ENCODE measurements at regions not wholly inside any gene's neighbourhood (a gene's known extent, or its start where the extent isn't known, plus 50 kb on each side); places are given as distances from the start of the nearest gene placed in this dataset.

DNA sequence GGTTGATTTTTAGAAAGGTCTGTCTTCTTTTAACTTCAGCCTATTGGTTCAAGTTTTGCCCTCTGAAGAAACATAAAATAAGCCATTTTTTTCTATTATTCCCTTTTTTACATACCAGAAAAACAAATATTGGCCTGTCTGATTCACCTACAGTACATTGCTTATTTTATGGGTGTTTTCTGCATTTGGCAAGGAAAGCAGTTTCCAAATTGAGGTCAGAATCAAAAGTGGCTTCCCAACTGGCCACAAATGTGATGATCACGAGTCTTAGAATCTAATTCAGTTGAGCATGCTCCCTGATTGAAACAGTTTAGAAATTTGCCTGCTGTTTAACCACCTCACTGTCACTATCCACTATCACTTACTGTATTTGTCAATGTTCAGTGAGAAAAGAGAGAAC, 106.9 kb upstream of the CHMP2B start:
- TF ChIP-seq CEBPB (IDR thresholded peaks at IDR 0.05; ENCODE audit: borderline replicate concordance, low read depth, low read length) (no peak), RFX1 (IDR thresholded peaks at IDR 0.05) (no peak), HDAC2 (CRISPR knock-in tag; IDR thresholded peaks at IDR 0.05) (no peak), SETDB1 (CRISPR knock-in tag; IDR thresholded peaks at IDR 0.05; ENCODE audit: borderline replicate concordance) (no peak), ZNF3 (CRISPR knock-in tag; IDR thresholded peaks at IDR 0.05) (no peak), POLR2A (IDR thresholded peaks at IDR 0.05; ENCODE audit: insufficient read depth in 1 of 2, low read depth in 2 of 2, low read length in 2 of 2) (no peak), ZSCAN31 (CRISPR knock-in tag; IDR thresholded peaks at IDR 0.05; ENCODE audit: low read depth) (no peak), ADNP (CRISPR knock-in tag; IDR thresholded peaks at IDR 0.05) (no peak), CBFB (CRISPR knock-in tag; IDR thresholded peaks at IDR 0.05) (no peak), NCOR1 (IDR thresholded peaks at IDR 0.05; ENCODE audit: borderline replicate concordance, low read length) (no peak)
- TF ChIP-seq, protein P1, sequence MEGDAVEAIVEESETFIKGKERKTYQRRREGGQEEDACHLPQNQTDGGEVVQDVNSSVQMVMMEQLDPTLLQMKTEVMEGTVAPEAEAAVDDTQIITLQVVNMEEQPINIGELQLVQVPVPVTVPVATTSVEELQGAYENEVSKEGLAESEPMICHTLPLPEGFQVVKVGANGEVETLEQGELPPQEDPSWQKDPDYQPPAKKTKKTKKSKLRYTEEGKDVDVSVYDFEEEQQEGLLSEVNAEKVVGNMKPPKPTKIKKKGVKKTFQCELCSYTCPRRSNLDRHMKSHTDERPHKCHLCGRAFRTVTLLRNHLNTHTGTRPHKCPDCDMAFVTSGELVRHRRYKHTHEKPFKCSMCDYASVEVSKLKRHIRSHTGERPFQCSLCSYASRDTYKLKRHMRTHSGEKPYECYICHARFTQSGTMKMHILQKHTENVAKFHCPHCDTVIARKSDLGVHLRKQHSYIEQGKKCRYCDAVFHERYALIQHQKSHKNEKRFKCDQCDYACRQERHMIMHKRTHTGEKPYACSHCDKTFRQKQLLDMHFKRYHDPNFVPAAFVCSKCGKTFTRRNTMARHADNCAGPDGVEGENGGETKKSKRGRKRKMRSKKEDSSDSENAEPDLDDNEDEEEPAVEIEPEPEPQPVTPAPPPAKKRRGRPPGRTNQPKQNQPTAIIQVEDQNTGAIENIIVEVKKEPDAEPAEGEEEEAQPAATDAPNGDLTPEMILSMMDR (CRISPR knock-in tag; IDR thresholded peaks at IDR 0.05) = no peak
- TF ChIP-seq, protein P2, sequence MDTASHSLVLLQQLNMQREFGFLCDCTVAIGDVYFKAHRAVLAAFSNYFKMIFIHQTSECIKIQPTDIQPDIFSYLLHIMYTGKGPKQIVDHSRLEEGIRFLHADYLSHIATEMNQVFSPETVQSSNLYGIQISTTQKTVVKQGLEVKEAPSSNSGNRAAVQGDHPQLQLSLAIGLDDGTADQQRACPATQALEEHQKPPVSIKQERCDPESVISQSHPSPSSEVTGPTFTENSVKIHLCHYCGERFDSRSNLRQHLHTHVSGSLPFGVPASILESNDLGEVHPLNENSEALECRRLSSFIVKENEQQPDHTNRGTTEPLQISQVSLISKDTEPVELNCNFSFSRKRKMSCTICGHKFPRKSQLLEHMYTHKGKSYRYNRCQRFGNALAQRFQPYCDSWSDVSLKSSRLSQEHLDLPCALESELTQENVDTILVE (CRISPR knock-in tag; IDR thresholded peaks at IDR 0.05) = no peak
